Left lung (tissue), 4 donors: ENCODE measurements at regions not wholly inside any gene's neighbourhood (a gene's known extent, or its start where the extent isn't known, plus 50 kb on each side); places are given as distances from the start of the nearest gene placed in this dataset.
A peak's percentile ranks its signal among the peaks of the same experiment; 100 is the strongest.

ENCODE experiments used
- ATAC-seq: fragments of 200-7000 bp; cut with Tn5 transposase; one replicate; pipeline ENCODE4 v1.9.1; 2020; ENCODE audit warnings: moderate library complexity
- DNase-seq, 4 donors: peaks; one replicate each; pipeline ENCODE4 v3.0.0-alpha.2; 2013 to 2020
- H3K27ac ChIP-seq, 2 donors: fragments of 200-600 bp; sonication (generic) in 1 of 2; one replicate each; pipeline versions ENCODE4 v1.5.0 to v1.8.0; 2020 to 2021
- H3K27me3 ChIP-seq, 2 donors: fragments of 200-600 bp; sonication (generic) in 1 of 2; one replicate each; pipeline versions ENCODE4 v1.5.0 to v1.8.0; 2020 to 2021
- H3K36me3 ChIP-seq, 2 donors: fragments of 200-600 bp; sonication (generic) in 1 of 2; one replicate each; pipeline versions ENCODE4 v1.5.0 to v1.8.0; 2020 to 2021
- H3K4me1 ChIP-seq, 2 donors: fragments of 200-600 bp; one replicate each; pipeline ENCODE4 v1.8.0; 2021
- H3K4me3 ChIP-seq, 2 donors: fragments of 200-600 bp; sonication (generic) in 1 of 2; one replicate each; pipeline versions ENCODE4 v1.5.0 to v1.8.0; 2020 to 2021; ENCODE audit warnings: mild to moderate bottlenecking in 1 of 2
- H3K9me3 ChIP-seq, 2 donors: fragments of 200-600 bp; sonication (generic) in 1 of 2; one replicate each; pipeline versions ENCODE4 v1.5.0 to v1.8.0; 2020 to 2021
- intact Hi-C, 2 donors: fragments of 100-400 bp; cut with DNase I; formaldehyde crosslinking; loops; one replicate each; pipeline versions ENCODE4 v1.11.2 to v1.14.2; 2022
- TF ChIP-seq, protein P1 (sequence below), 2 donors: fragments of 200-600 bp; sonication (generic) in 1 of 2; IDR thresholded peaks; one replicate each; pipeline versions ENCODE4 v1.5.0 to v1.8.0; 2021; ENCODE audit warnings: antibody characterized with exemption in 2 of 2
- donor health status: DM: no; HTN: yes; CAD: no.
- donor health status: DM: no; HTN: no; CAD: no.

DNA sequence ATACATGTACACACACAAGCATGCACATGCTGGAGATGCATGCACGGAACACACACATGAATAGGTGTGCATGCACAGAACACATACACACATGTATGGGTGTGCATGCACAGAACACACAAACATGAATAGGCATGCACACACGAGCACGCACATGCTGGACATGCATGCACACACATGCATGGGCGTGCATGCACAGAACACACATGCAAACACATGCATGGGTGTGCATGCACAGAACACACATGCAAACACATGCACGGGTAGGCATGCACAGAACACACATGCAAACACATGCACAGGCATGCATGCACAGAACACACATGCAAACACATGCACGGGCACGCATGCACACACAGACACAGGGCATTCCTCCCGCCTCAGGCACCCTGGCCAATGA lies 382.3 kb downstream of the IRX2 start:
- Histone ChIP-seq H3K4me1 (no peaks in the 10 kb centered on the region), H3K9me3 (peaks cover 0 to 25% of the 10 kb centered on the region in 2 donors), H3K27ac (no peak overlapping the region), H3K4me3 (no peak overlapping the region), H3K36me3 (no peaks in the 10 kb centered on the region), H3K27me3 (no peaks in the 10 kb centered on the region)
- DNase-seq (no peak), ATAC-seq (no peak)
- intact Hi-C loops = no loop called here
- TF ChIP-seq, protein P1, sequence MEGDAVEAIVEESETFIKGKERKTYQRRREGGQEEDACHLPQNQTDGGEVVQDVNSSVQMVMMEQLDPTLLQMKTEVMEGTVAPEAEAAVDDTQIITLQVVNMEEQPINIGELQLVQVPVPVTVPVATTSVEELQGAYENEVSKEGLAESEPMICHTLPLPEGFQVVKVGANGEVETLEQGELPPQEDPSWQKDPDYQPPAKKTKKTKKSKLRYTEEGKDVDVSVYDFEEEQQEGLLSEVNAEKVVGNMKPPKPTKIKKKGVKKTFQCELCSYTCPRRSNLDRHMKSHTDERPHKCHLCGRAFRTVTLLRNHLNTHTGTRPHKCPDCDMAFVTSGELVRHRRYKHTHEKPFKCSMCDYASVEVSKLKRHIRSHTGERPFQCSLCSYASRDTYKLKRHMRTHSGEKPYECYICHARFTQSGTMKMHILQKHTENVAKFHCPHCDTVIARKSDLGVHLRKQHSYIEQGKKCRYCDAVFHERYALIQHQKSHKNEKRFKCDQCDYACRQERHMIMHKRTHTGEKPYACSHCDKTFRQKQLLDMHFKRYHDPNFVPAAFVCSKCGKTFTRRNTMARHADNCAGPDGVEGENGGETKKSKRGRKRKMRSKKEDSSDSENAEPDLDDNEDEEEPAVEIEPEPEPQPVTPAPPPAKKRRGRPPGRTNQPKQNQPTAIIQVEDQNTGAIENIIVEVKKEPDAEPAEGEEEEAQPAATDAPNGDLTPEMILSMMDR (IDR thresholded peaks at IDR 0.05) = no peak

DNA sequence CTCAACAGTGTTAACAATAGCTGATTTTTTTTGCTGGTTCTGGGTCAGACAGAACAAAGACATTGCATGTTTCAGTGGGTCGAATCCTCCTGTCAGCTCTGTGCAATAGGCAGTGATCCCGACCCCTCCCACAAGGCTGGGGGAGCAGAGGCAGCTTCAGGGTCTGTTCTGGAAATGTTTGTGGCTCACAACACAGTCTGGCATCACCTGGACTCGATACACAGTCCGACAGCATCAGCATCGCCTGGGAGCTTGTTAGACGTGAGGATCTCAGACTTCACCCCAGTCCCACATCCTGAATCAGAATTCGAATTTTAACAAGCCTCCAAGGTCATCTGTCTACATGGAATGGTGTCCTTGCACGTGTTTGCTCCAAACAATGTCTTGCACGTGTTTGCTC lies 384.7 kb downstream of the IRX2 start:
- H3K36me3 ChIP-seq = no peaks in the 10 kb centered on the region
- intact Hi-C loops = no loop called here
- H3K9me3 ChIP-seq = peaks cover 0 to 25% of the 10 kb centered on the region in 2 donors
- H3K27ac ChIP-seq = no peak overlapping the region
- no peak for ATAC-seq
- TF ChIP-seq, protein P1 (IDR thresholded peaks at IDR 0.05) = no peak
- H3K27me3 ChIP-seq = no peaks in the 10 kb centered on the region
- DNase-seq = no peak
- no peaks in the 10 kb centered on the region for H3K4me1 ChIP-seq
- no peak overlapping the region for H3K4me3 ChIP-seq

DNA sequence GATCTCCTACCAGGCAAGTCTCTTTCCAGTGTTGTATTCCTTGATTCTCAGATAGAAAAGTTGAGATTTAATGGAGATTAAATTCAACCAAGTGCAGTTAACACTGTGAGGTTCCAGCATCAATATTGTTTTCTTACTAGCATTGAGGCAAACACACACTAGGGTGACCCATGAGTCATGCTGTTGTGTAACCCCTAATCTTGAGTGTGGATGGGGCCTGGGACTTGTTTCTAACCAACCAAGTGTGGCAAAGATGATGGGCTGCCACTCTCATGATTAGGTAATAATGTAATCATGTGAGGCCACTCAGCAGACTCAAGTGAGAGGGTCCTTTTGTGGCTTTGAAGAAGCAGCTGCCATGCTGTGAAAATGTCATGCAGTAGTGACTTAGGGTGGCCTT lies 394.2 kb downstream of the IRX2 start:
- no peak for DNase-seq

DNA sequence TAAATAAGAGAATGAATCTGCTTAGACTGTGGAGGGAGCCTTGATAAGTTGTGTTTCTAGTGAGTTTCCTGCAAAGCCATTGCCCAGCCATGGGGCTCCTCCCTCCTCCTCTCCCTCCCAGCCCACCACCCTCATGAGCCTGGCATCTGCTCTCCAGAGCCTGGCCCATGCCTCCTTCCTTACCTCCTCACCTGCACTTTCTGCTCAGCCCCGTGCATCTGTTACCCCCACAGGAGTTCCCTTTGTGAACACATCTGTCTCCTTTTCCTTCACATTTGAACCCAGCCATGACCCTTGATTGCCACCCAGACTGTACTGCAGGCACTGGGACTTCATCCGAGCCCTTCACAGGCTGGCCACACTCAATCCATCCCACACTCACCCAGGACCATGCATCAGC lies 395.6 kb downstream of the IRX2 start:
- TF ChIP-seq, protein P1 (IDR thresholded peaks at IDR 0.05) = no peak
- intact Hi-C loops = no loop called here
- Histone ChIP-seq H3K27me3 (no peaks in the 10 kb centered on the region), H3K4me3 (no peak overlapping the region), H3K27ac (no peak overlapping the region), H3K9me3 (peaks cover 0 to 9% of the 10 kb centered on the region in 2 donors), H3K4me1 (no peaks in the 10 kb centered on the region), H3K36me3 (no peaks in the 10 kb centered on the region)
- no peak for ATAC-seq
- no peak for DNase-seq

More for the DNA sequence above, 394.2 kb downstream of the IRX2 start:
- no peak overlapping the region for H3K4me3 ChIP-seq
- TF ChIP-seq, protein P1 (IDR thresholded peaks at IDR 0.05) = no peak
- intact Hi-C loops = no loop called here
- no peak overlapping the region for H3K27ac ChIP-seq
- no peaks in the 10 kb centered on the region for H3K4me1 ChIP-seq
- peaks cover 0 to 3% of the 10 kb centered on the region in 2 donors for H3K9me3 ChIP-seq
- no peaks in the 10 kb centered on the region for H3K36me3 ChIP-seq
- H3K27me3 ChIP-seq = no peaks in the 10 kb centered on the region
- ATAC-seq = peak; percentile 76

DNA sequence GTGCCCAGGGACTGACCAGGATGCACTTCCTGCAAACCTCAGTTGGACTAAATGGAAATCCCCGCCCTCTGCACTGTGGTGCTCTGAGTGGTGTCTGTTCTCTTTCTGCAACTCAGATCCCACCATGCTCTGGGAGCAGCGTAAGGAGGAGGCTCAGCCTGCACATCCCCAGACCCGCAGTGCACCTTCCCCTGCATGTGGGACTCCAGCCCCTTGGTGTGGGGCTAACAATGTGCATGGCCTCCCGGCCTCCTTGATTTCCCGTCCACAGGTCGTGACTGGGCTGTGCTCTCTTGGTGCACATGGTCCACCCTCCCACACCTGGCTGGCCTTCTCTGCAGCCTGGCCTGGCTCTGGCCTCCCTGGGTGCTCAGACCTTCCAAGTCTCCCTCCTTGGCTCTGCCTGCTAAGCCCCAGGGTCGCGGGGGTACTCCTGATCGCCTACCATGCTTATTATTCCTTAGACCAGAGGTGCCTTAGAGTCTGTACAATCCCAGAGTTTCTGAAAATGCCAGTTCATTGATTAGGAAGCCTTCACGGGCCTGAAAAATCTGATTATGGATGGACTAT lies 397.5 kb downstream of the IRX2 start:
- H3K4me3 ChIP-seq = no peak overlapping the region
- H3K9me3 ChIP-seq = peaks cover 0 to 22% of the 10 kb centered on the region in 2 donors
- H3K27ac ChIP-seq = no peak overlapping the region
- no peak for DNase-seq
- no peaks in the 10 kb centered on the region for H3K36me3 ChIP-seq
- H3K4me1 ChIP-seq = no peaks in the 10 kb centered on the region
- no peak for ATAC-seq
- TF ChIP-seq, protein P1 (IDR thresholded peaks at IDR 0.05) = no peak
- intact Hi-C loops = no loop called here
- no peaks in the 10 kb centered on the region for H3K27me3 ChIP-seq
